C4-2B (cell line): ENCODE measurements at regions not wholly inside any gene's neighbourhood (a gene's known extent, or its start where the extent isn't known, plus 50 kb on each side); places are given as distances from the start of the nearest gene placed in this dataset.
A peak's percentile ranks its signal among the peaks of the same experiment; 100 is the strongest.

Experiments
- H3K27ac ChIP-seq: fragments of 450-650 bp; 2 replicates; pipeline ENCODE4 v1.5.1; 2017
- CTCF ChIP-seq: fragments of 450-650 bp; conservative IDR thresholded peaks from 2 replicates; pipeline ENCODE4 v1.5.1; 2017; ENCODE audit warnings: mild to moderate bottlenecking
- ZFX ChIP-seq: fragments of 450-650 bp; IDR thresholded peaks from 2 replicates; pipeline ENCODE4 v1.6.1; 2017

DNA sequence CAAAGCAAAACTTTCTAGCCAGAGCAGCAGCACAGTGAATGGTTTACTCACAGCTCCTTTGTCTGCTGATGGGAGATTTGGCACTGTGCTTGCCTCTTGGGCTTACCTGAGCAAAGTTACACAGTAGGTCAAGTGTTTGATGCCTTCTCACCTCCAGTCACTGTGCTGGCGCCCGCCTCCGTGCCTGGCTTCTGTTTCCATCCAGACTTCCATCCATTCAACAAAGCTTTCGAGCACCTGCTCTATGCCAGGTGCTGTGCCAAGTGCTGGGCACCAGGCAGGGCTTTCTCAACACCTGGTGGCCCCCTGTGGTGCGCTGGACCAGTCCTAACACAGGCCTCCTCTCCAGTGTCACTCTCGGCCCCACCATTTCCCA, 199.2 kb upstream of the EEA1 start:
- TF ChIP-seq CTCF (no peak), ZFX (no peak)
- no peak overlapping the region for H3K27ac ChIP-seq

GRCh38 chr12:93130366-93131054, 201.4 kb upstream of the EEA1 start:
- TF ChIP-seq CTCF (no peak), ZFX (no peak)
- H3K27ac ChIP-seq: no peak overlapping the region

- TF ChIP-seq ZFX (no peak), CTCF (no peak)
- H3K27ac ChIP-seq: no peak overlapping the region
Measured at GRCh38 chr12:93133361-93133760, 204.3 kb upstream of the EEA1 start.

GRCh38 chr12:93134175-93134890, 205.2 kb upstream of the EEA1 start:
- H3K27ac ChIP-seq: peak overlapping the region; percentile 88

GRCh38 chr12:93134893-93135285, 205.8 kb upstream of the EEA1 start:
- peak overlapping the region; percentile 88 for H3K27ac ChIP-seq
- TF ChIP-seq ZFX (no peak), CTCF (no peak)

More at GRCh38 chr12:93134175-93134890, 205.2 kb upstream of the EEA1 start:
- TF ChIP-seq CTCF (no peak), ZFX (no peak)

- no peak; the same call in 1 of the 2 replicates for TF ChIP-seq CTCF
- no peak for TF ChIP-seq ZFX
- peak overlapping the region; percentile 88 for H3K27ac ChIP-seq
Measured at GRCh38 chr12:93135286-93136239, 206.5 kb upstream of the EEA1 start.
